GM18499 (cell line): ENCODE measurements at regions not wholly inside any gene's neighbourhood (a gene's known extent, or its start where the extent isn't known, plus 50 kb on each side); places are given as distances from the start of the nearest gene placed in this dataset.

Experiments
- ATAC-seq: cut with Tn5 transposase; IDR thresholded peaks from one replicate; pipeline ENCODE4 v1.9.1; 2021; ENCODE audit warnings: moderate number of reproducible peaks; ENCODE audit not compliant: insufficient read depth, unreplicated experiment

DNA sequence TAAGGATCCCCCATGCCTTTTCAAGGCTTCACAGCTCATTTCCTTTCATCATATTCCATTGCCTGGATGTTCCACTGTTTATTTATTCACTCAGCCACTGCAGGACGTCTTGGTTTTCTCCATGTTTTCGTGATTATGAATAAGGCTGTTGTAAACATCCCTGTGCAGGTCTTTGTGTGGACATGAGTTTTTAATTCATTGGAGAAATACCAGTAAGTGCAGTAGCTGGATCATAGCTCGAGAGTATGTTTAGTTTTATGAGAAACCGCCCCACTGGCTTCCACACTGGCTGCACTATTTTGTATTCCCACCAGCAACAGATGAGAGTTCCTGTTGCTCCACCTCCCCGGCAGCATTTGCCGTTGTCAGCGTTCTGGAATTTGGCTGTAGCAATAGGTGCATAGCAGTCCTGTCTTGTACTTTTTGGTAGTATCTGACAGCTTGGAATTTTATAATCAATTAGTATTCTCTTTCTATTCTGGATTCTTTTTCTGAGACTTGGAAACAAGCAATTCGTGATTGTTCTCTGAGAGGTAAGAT lies 269.9 kb upstream of the PITRM1 start:
- no peak for ATAC-seq

DNA sequence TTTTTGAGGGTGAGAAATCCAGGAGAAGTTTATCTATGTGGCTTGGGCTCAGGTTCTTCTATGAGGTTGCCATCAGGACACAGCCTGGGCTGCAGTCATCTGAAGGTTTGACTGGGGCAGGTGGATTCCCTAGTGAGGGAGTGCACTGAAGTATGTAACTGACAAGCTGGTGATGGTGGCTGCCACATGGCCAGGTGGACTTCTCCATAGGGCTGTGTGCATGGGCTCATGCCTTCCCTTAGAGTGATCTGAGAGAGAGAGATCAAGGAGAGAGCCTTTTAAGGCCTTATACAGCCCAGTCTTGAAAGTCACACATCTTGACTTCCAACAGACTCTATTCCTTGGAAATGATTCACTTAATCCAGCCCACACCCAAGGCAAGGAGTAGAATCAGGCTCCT lies 266.6 kb upstream of the PITRM1 start:
- ATAC-seq: no peak

DNA sequence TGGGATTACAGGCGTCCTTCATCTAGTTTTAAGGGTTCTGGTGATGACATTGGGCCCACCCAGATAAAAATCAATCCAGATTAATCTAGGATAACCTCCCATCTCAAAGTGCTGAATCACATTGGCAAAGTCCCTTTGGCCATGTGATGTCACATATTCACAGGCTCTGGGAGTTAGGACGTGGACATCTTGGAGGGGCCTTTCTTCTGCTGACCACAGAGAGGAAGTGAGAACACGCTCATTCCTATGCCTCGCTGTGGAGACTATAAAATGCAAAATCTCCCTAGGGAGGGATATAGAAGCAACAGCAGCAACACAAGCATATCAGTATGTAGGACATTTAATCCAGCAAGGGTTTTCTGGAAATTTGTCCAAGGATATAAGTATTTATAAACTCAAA lies 266.0 kb upstream of the PITRM1 start:
- ATAC-seq: no peak

- no peak for ATAC-seq
Observed at GRCh38 chr10:3435671-3436070, 263.1 kb upstream of the PITRM1 start.

- ATAC-seq: no peak
Observed at GRCh38 chr10:3433988-3434387, 261.4 kb upstream of the PITRM1 start.

GRCh38 chr10:3433131-3433530 lies 260.5 kb upstream of the PITRM1 start:
- no peak for ATAC-seq

DNA sequence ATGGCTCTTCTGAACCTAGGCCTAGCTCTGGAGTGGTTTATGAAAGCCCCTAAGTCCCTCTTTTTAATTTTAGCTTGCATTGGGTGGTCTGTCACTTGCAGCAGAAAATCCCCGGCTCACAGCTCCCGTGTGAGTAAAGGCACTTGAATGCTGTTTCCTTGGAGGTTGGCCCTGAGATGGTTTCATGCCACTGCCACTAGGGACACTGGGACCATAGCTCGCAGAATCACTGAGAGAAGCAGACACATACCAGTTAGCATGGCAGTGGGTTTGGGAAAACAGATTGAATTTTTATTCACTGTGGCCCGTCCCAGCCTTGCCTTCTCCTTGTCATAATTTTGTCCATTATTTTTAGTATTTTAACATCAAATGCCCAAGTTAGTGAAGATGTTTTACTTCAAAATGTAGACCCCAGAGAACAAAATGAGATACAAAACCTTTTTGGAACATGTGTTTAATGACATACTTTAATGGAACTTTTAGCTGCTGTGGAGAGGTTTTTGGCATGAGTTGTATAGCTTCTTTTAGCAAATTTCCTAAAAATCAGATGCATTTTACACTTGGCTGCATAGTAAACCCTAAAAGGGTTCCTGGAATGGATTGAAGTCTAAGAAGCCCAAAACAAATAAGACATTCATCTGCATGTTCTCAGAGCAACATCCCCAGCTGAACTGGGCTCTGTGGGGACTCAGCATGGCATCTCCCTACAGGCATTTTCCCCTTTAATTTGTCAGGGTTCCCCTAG lies 259.7 kb upstream of the PITRM1 start:
- ATAC-seq: no peak

- no peak for ATAC-seq
Observed at GRCh38 chr10:3430501-3430900, 257.9 kb upstream of the PITRM1 start.

- ATAC-seq: no peak
Observed at GRCh38 chr10:3429676-3430075, 257.1 kb upstream of the PITRM1 start.

GRCh38 chr10:3428826-3429225 lies 256.2 kb upstream of the PITRM1 start:
- ATAC-seq: no peak

- ATAC-seq: no peak
Observed at GRCh38 chr10:3427950-3428354, 255.4 kb upstream of the PITRM1 start.

DNA sequence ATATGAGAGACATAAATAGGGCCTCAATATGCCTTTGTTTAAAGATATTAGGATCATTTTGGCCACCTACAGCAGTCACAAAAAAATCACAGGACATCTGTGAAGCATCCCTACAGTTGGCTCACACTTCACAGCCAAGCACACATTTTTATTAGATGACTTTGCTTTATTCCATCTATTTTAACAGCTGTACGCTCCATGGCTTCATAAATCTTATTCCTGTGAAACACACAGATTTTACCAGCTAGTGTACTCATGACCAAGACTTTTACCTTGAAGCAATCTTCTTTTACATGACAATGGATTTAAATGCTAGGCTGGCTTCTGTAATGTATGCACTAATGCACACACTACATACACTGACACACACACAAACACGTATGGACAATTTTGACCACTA lies 254.8 kb upstream of the PITRM1 start:
- no peak for ATAC-seq

DNA sequence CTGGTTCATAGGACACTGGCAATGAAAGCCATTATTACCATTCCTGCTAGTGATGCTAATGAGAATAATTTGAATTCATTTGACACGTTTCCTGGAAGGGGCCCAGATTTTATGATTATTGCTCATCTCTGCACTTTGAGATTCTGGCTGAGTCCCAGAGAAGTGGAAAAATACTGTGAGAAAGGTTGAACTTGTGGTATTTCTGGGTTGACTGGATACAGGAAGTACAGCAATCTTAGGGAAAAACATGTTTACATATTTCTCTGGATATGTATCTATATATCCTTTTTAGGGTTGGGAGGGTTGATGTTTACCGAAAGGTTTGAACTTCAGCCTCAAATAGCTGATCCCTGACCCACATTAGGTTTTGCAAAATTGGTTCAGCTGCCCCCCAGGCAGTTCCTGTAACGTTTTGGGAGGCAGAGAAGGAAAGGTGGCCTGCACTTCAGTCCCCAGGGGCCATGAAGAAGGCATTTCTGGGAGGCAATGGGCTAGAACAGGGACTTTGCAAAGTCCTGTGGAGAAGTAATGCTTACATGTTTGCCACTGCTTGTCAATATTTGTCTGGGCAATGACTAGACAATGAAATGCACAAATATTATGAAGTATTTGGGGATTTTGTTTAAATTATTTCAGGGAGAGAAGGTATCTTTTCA lies 253.7 kb upstream of the PITRM1 start:
- ATAC-seq: no peak

GRCh38 chr10:3425716-3426115 lies 253.1 kb upstream of the PITRM1 start:
- ATAC-seq: no peak

DNA sequence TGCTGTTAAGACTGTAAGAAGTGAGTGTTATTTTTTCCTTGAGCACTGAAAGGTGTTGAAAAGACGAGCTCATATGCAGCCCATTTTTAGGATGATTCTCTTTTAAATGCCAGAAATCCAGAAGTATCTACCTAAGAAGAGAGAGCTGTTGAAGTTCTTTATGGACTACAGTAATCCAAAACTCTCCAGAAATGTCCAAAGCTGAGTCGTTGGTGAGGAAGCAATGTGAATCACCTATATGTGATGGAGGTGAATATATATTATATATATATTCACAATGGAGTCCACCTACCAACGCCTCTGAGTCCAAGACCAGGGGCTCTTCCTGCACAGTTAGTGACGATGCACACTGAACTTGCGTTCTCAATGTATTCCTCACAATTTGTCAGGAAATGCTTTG lies 252.7 kb upstream of the PITRM1 start:
- ATAC-seq: no peak

DNA sequence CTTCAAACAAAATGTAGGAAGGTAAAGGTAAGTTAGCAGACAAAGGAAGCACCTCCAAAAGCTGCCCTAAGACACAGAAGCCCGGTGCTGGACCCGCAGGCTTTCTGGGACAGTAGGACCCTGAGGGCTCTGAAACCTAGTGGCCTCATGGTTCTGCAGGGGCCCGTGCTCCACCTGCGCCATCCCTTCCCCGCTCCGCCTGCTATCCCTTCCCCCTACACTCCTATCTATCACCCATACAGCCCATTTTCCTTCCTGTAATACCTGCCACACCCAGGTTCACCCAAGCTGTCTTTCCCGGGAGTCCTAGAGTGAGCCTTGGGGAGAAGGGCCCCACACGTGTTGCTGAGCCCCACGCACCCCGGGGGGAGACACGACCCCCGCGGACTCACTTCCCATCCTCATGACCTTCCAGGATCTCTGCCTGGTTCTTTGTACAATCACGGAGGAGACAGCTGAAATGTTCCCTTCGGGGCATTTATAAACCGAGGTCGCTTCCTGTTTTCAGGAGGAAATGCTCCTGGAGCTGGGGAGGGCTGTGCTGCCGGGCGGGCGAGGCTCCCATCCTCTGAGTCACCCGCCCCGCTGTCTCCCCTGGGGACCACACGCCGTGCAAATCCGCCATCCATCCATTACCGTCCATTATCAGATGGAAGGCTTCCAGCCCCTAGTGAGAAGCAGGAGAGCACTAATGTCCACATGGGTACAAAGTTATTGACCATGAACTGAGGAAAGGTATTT lies 251.7 kb upstream of the PITRM1 start:
- no peak for ATAC-seq

GRCh38 chr10:3423384-3423783 lies 250.8 kb upstream of the PITRM1 start:
- ATAC-seq: no peak

- no peak for ATAC-seq
Observed at GRCh38 chr10:3422282-3422681, 249.7 kb upstream of the PITRM1 start.

GRCh38 chr10:3421537-3422257 lies 249.1 kb upstream of the PITRM1 start:
- no peak for ATAC-seq
